ENCODE measurements at regions not wholly inside any gene's neighbourhood (a gene's known extent, or its start where the extent isn't known, plus 50 kb on each side); places are given as distances from the start of the nearest gene placed in this dataset.

GRCh38 chr3:64900617-64901521 lies 213.1 kb upstream of the ADAMTS9 start:
- no peak for TF ChIP-seq CTCF (conservative IDR thresholded peaks at IDR 0.05; ENCODE audit: low read depth, low read length)
- H3K4me3 ChIP-seq (ENCODE audit: low read depth, low read length): no peak overlapping the region
- no peak for DNase-seq (ENCODE audit: low read depth)

- TF ChIP-seq CTCF (conservative IDR thresholded peaks at IDR 0.05; ENCODE audit: low read depth, low read length): no peak
- no peak for DNase-seq (ENCODE audit: low read depth)
- no peak overlapping the region for H3K4me3 ChIP-seq (ENCODE audit: low read depth, low read length)
Observed at GRCh38 chr3:64900156-64900555, 212.4 kb upstream of the ADAMTS9 start.

DNA sequence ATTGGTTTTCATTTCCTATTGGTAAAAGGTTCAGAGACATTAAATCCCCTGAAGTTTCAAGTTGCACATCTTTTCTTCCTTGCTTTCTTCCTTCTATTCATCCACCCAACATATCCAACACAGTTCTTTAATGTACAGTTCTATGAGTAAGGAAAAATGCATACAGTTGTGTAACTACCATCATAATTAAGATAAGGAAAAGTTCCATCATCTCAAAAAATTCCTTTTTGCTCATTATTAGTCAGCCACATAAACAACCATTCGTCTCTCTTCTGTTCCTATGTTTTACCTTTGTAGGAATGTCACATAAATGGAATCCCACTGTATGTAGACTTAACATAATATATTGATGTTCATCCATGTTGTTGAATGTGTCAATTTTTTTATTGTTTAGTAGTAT lies 211.1 kb upstream of the ADAMTS9 start:
- TF ChIP-seq CTCF (conservative IDR thresholded peaks at IDR 0.05; ENCODE audit: low read depth, low read length): no peak
- DNase-seq (ENCODE audit: low read depth): no peak
- no peak overlapping the region for H3K4me3 ChIP-seq (ENCODE audit: low read depth, low read length)

- no peak for DNase-seq (ENCODE audit: low read depth)
- H3K4me3 ChIP-seq (ENCODE audit: low read depth, low read length): no peak overlapping the region
- peak; percentile 16 for TF ChIP-seq CTCF (conservative IDR thresholded peaks at IDR 0.05; ENCODE audit: low read depth, low read length)
Observed at GRCh38 chr3:64895991-64896895, 208.4 kb upstream of the ADAMTS9 start.

- H3K4me3 ChIP-seq (ENCODE audit: low read depth, low read length): no peak overlapping the region
- no peak for DNase-seq (ENCODE audit: low read depth)
- TF ChIP-seq CTCF (conservative IDR thresholded peaks at IDR 0.05; ENCODE audit: low read depth, low read length): no peak
Observed at GRCh38 chr3:64895106-64895990, 207.5 kb upstream of the ADAMTS9 start.

- TF ChIP-seq CTCF (conservative IDR thresholded peaks at IDR 0.05; ENCODE audit: low read depth, low read length): no peak
- DNase-seq (ENCODE audit: low read depth): no peak
Observed at GRCh38 chr3:64894006-64894405, 206.2 kb upstream of the ADAMTS9 start.

More at GRCh38 chr3:64894006-64894405, 206.2 kb upstream of the ADAMTS9 start:
- no peak overlapping the region for H3K4me3 ChIP-seq (ENCODE audit: low read depth, low read length)
